H1 (cell line): ENCODE measurements at regions not wholly inside any gene's neighbourhood (a gene's known extent, or its start where the extent isn't known, plus 50 kb on each side); places are given as distances from the start of the nearest gene placed in this dataset.

Source experiments
- CTCF ChIA-PET: fragments of 300-600 bp; sonication (Branson Sonifier 250); formaldehyde crosslinking; loops from one replicate; lab custom pipeline; 2021; ENCODE audit not compliant: partially characterized antibody; lab: Charles Lee
- POLR2A ChIA-PET: fragments of 300-600 bp; sonication (Branson Sonifier 250); formaldehyde crosslinking; loops from one replicate; lab custom pipeline; 2021; ENCODE audit warnings: inconsistent platforms; ENCODE audit not compliant: partially characterized antibody; lab: Charles Lee
- DNase-seq, 2 experiments: peaks; one replicate each; pipeline versions ENCODE4 v3.0.0 to v3.0.0-alpha.2; 2010 to 2022; ENCODE audit warnings: low spot score in 2 of 2, low read depth in 1 of 2, mixed read lengths in 1 of 2
- FAIRE-seq: peaks from 2 replicates; lab custom pipeline; 2011; peaks lifted over from hg19 to GRCh38; lab: Jason Lieb, UNC
- H2AFZ ChIP-seq: 2 replicates; pipeline ENCODE4 v1.8.1; 2012; ENCODE audit warnings: low read length, inconsistent platforms
- H2AK5ac ChIP-seq: 2 replicates; pipeline ENCODE4 v1.6.1; 2013; ENCODE audit warnings: low read depth, low read length
- H2BK120ac ChIP-seq: replicated peaks from 2 replicates; pipeline ENCODE3; 2013; ENCODE audit warnings: low read depth, low read length, inconsistent platforms
- H2BK12ac ChIP-seq: 2 replicates; pipeline ENCODE4 v1.6.1; 2013; ENCODE audit warnings: low read depth, low read length
- H2BK15ac ChIP-seq: 2 replicates; pipeline ENCODE4 v1.6.1; 2013; ENCODE audit warnings: low read length
- H2BK20ac ChIP-seq: 2 replicates; pipeline ENCODE4 v1.6.1; 2013; ENCODE audit warnings: low read length
- H2BK5ac ChIP-seq: 2 replicates; pipeline ENCODE4 v1.6.1; 2013; ENCODE audit warnings: low read depth, low read length
- H3K14ac ChIP-seq: 2 replicates; pipeline ENCODE4 v1.6.1; 2013; ENCODE audit warnings: inconsistent platforms; ENCODE audit not compliant: insufficient read length
- H3K18ac ChIP-seq: 2 replicates; pipeline ENCODE4 v1.6.1; 2013; ENCODE audit warnings: low read length; ENCODE audit errors: extremely low read depth
- H3K23ac ChIP-seq: 2 replicates; pipeline ENCODE4 v1.6.1; 2013; ENCODE audit warnings: inconsistent platforms; ENCODE audit not compliant: insufficient read length
- H3K23me2 ChIP-seq: 2 replicates; pipeline ENCODE4 v1.6.1; 2013; ENCODE audit warnings: low read depth, low read length
- H3K27ac ChIP-seq: 2 replicates; pipeline ENCODE4 v1.6.1; 2011; ENCODE audit warnings: low read depth, low read length, inconsistent platforms
- H3K27me3 ChIP-seq, 4 experiments: replicated peaks in 1 of 4; 1 replicate in 1 of 4; 2 replicates in 3 of 4; pipeline versions ENCODE4 v1.6.1 to v1.8.1; 2011 to 2013; ENCODE audit warnings: low read length in 3 of 4, mild to moderate bottlenecking in 3 of 4, inconsistent platforms in 2 of 4, mixed read lengths in 2 of 4, moderate library complexity in 1 of 4; ENCODE audit not compliant: control insufficient read depth in 3 of 4, insufficient read depth in 3 of 4; ENCODE audit errors: extremely low read depth in 1 of 4
- H3K36me3 ChIP-seq, 4 experiments: 2 replicates each; pipeline versions ENCODE4 v1.6.1 to v1.8.1; 2011 to 2013; ENCODE audit warnings: mild to moderate bottlenecking in 4 of 4, low read length in 3 of 4, moderate library complexity in 2 of 4, control low read depth in 1 of 4, inconsistent platforms in 1 of 4; ENCODE audit not compliant: insufficient read depth in 4 of 4, control insufficient read depth in 2 of 4
- H3K4ac ChIP-seq: replicated peaks from 2 replicates; pipeline ENCODE3; 2013; ENCODE audit warnings: low read length, low read depth, mixed read lengths, inconsistent platforms; ENCODE audit not compliant: insufficient read length
- H3K4me1 ChIP-seq, 4 experiments: replicated peaks in 1 of 4; 1 replicate in 1 of 4; 2 replicates in 3 of 4; pipeline versions ENCODE4 v1.6.1 to v1.8.1; 2011 to 2013; ENCODE audit warnings: low read length in 3 of 4, inconsistent platforms in 2 of 4, mixed read lengths in 1 of 4; ENCODE audit not compliant: insufficient read depth in 4 of 4, control insufficient read depth in 3 of 4
- H3K4me2 ChIP-seq, 2 experiments: 2 replicates each; pipeline versions ENCODE4 v1.6.1 to v1.8.1; 2011 to 2013; ENCODE audit warnings: low read depth in 2 of 2, low read length in 2 of 2, control low read depth in 1 of 2, inconsistent platforms in 1 of 2, mild to moderate bottlenecking in 1 of 2; ENCODE audit not compliant: insufficient read depth in 1 of 2
- H3K4me3 ChIP-seq, 4 experiments: fragments of 200-600, 300-600 bp in 1 of 4; sonication (generic), shearing (Covaris generic), sonication (Bioruptor Twin) in 1 of 4; 2 replicates each; pipeline versions ENCODE4 v1.5.1 to v1.8.1; 2011 to 2016; ENCODE audit warnings: low read length in 4 of 4, low read depth in 3 of 4, control low read depth in 2 of 4, inconsistent platforms in 2 of 4, mild to moderate bottlenecking in 2 of 4, mixed read lengths in 1 of 4, moderate library complexity in 1 of 4; ENCODE audit not compliant: insufficient read depth in 2 of 4; ENCODE audit errors: extremely low read depth in 1 of 4
- H3K56ac ChIP-seq: replicated peaks from 2 replicates; pipeline ENCODE3; 2013; ENCODE audit warnings: low read depth, mild to moderate bottlenecking, mixed read lengths, low read length, inconsistent platforms; ENCODE audit not compliant: insufficient read length
- H3K79me1 ChIP-seq: 2 replicates; pipeline ENCODE4 v1.6.1; 2013; ENCODE audit warnings: low read depth, low read length, control low read depth
- H3K79me2 ChIP-seq, 2 experiments: 2 replicates each; pipeline versions ENCODE4 v1.6.1 to v1.8.1; 2012 to 2013; ENCODE audit warnings: low read length in 2 of 2, mild to moderate bottlenecking in 2 of 2, inconsistent platforms in 1 of 2; ENCODE audit not compliant: insufficient read depth in 2 of 2, control insufficient read depth in 1 of 2
- H3K9ac ChIP-seq, 4 experiments: replicated peaks in 1 of 4; 1 replicate in 1 of 4; 2 replicates in 3 of 4; pipeline versions ENCODE4 v1.6.1 to v1.8.1; 2011 to 2013; ENCODE audit warnings: low read depth in 3 of 4, low read length in 3 of 4, control low read depth in 2 of 4, mild to moderate bottlenecking in 2 of 4, moderate library complexity in 2 of 4, inconsistent platforms in 1 of 4; ENCODE audit errors: extremely low read depth in 1 of 4
- H3K9me3 ChIP-seq, 2 experiments: 2 replicates each; pipeline versions ENCODE4 v1.6.1 to v1.8.1; 2012 to 2013; ENCODE audit warnings: mild to moderate bottlenecking in 2 of 2, moderate library complexity in 2 of 2, control low read depth in 1 of 2, inconsistent platforms in 1 of 2, low read depth in 1 of 2, low read length in 1 of 2, mixed read lengths in 1 of 2; ENCODE audit not compliant: insufficient read depth in 2 of 2
- H4K20me1 ChIP-seq, 2 experiments: replicated peaks in 1 of 2; 2 replicates each; pipeline versions ENCODE3 to v1.8.1; 2011 to 2013; ENCODE audit warnings: inconsistent platforms in 2 of 2, low read length in 2 of 2, mild to moderate bottlenecking in 1 of 2; ENCODE audit not compliant: insufficient read depth in 2 of 2, control insufficient read depth in 1 of 2
- H4K5ac ChIP-seq: 2 replicates; pipeline ENCODE4 v1.6.1; 2013; ENCODE audit warnings: low read length, low read depth, mixed read lengths, inconsistent platforms; ENCODE audit not compliant: insufficient read length
- H4K8ac ChIP-seq: 2 replicates; pipeline ENCODE4 v1.8.0; 2013; ENCODE audit warnings: mild to moderate bottlenecking, moderate library complexity, low read length, inconsistent platforms; ENCODE audit not compliant: insufficient read depth; ENCODE audit errors: extremely low read depth
- H4K91ac ChIP-seq: replicated peaks from 2 replicates; pipeline ENCODE3; 2013; ENCODE audit warnings: low read length, mixed read lengths, inconsistent platforms; ENCODE audit not compliant: insufficient read length
- CBX5 ChIP-seq: fragments of 300-800, 300-1000 bp; sonication (generic); IDR thresholded peaks from 2 replicates; pipeline ENCODE4 v1.7.1; 2016; ENCODE audit warnings: antibody characterized with exemption, low read length, low read depth
- EP300 ChIP-seq, 2 experiments: IDR thresholded peaks; 1 replicate in 1 of 2; 2 replicates in 1 of 2; pipeline ENCODE4 v1.6.1; 2011 to 2012; ENCODE audit warnings: low read depth in 2 of 2, low read length in 2 of 2, mild to moderate bottlenecking in 2 of 2, borderline replicate concordance in 1 of 2, inconsistent platforms in 1 of 2, moderate library complexity in 1 of 2
- KDM1A ChIP-seq: fragments of 200-600, 300-600 bp; sonication (generic); IDR thresholded peaks from 2 replicates; pipeline ENCODE4 v1.7.1; 2016; ENCODE audit warnings: mild to moderate bottlenecking, low read length, borderline replicate concordance
- NANOG ChIP-seq: IDR thresholded peaks from 2 replicates; pipeline ENCODE4 v1.6.1; 2011; ENCODE audit warnings: low read length, low read depth, mild to moderate bottlenecking, inconsistent platforms; ENCODE audit not compliant: insufficient read depth, poor library complexity, severe bottlenecking
- NRF1 ChIP-seq: IDR thresholded peaks from 2 replicates; pipeline ENCODE4 v1.6.1; 2011; ENCODE audit warnings: mild to moderate bottlenecking, low read depth, low read length, improper control_type of control experiment
- WGBS, 2 experiments: shearing (Covaris generic) in 1 of 2; methylation state at CpG; one replicate each; pipeline versions ENCODE4 v1.1.6 to v1.1.7; 2013 to 2015; ENCODE audit warnings: low lambda C conversion rate in 2 of 2, mixed read lengths in 2 of 2, inconsistent platforms in 1 of 2, low coverage in 1 of 2, missing lambda C conversion rate in 1 of 2; ENCODE audit not compliant: insufficient replicate concordance in 2 of 2, insufficient coverage in 1 of 2, insufficient read length in 1 of 2; ENCODE audit errors: extremely low coverage in 1 of 2, missing lambda C conversion rate in 1 of 2; 5-methylcytosine and 5-hydroxymethylcytosine counted together
- TF ChIP-seq, protein P1 (sequence below): IDR thresholded peaks from 2 replicates; pipeline ENCODE4 v1.6.1; 2012; ENCODE audit warnings: low read length, inconsistent platforms
- TF ChIP-seq, protein P2 (sequence below), 3 experiments: IDR thresholded peaks; 1 replicate in 2 of 3; 2 replicates in 1 of 3; pipeline versions ENCODE4 v1.5.1 to v1.6.1; 2011; ENCODE audit warnings: low read length in 3 of 3, mild to moderate bottlenecking in 3 of 3, inconsistent platforms in 2 of 3, low read depth in 1 of 3, moderate library complexity in 1 of 3; ENCODE audit not compliant: insufficient read depth in 1 of 3; ENCODE audit errors: control extremely low read depth in 1 of 3

DNA sequence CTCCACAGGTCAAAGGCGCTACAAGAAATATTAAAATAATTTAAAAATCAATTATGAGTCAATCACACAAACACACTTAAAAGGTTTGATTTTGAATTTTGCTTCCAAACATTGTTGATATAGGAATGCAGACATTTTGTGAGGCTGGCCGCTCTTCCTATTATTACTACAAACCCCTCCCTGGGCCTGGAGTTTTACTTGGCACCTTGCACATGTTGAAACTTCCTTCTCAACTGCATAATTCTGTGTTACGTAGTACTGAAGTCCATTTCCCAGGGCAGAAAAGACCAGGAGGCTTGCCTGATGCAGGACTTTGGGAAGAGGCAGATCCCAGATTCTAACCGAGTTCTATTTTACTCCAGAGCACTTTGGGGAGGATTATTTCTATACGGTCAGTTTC is 71.5 kb downstream of the CYTL1 start:
- FAIRE-seq (no peak), DNase-seq (no peak)
- Histone ChIP-seq H3K4me3 (no peak overlapping the region), H3K4me1 (no peaks in the 10 kb centered on the region), H3K4me2 (no peak overlapping the region), H4K91ac (no peak overlapping the region), H2BK120ac (no peak overlapping the region), H3K36me3 (no peaks in the 10 kb centered on the region), H2BK12ac (no peak overlapping the region), H2BK5ac (no peak overlapping the region), H3K14ac (no peak overlapping the region), H3K9ac (no peak overlapping the region), H3K79me2 (no peaks in the 10 kb centered on the region), H4K8ac (no peak overlapping the region), H2AFZ (no peak overlapping the region), H3K23ac (no peak overlapping the region), H4K20me1 (no peaks in the 10 kb centered on the region), H2AK5ac (no peak overlapping the region), H3K27ac (no peak overlapping the region), H3K18ac (no peak overlapping the region), H3K4ac (no peak overlapping the region), H3K56ac (no peak overlapping the region), H2BK15ac (no peak overlapping the region), H3K27me3 (no peaks in the 10 kb centered on the region; a peak in 1 of 7 replicates), H2BK20ac (no peak overlapping the region), H4K5ac (no peak overlapping the region), H3K9me3 (no peaks in the 10 kb centered on the region; a peak in 1 of 4 replicates), H3K23me2 (no peaks in the 10 kb centered on the region), H3K79me1 (no peaks in the 10 kb centered on the region)
- POLR2A ChIA-PET: no interaction called here
- CTCF ChIA-PET: no interaction called here
- TF ChIP-seq EP300 (IDR thresholded peaks at IDR 0.05; ENCODE audit: borderline replicate concordance in 1 of 2, low read depth in 2 of 2, low read length in 2 of 2): no peak
- no peak for TF ChIP-seq CBX5
- no peak for TF ChIP-seq NANOG
- TF ChIP-seq NRF1: no peak
- TF ChIP-seq, protein P1, sequence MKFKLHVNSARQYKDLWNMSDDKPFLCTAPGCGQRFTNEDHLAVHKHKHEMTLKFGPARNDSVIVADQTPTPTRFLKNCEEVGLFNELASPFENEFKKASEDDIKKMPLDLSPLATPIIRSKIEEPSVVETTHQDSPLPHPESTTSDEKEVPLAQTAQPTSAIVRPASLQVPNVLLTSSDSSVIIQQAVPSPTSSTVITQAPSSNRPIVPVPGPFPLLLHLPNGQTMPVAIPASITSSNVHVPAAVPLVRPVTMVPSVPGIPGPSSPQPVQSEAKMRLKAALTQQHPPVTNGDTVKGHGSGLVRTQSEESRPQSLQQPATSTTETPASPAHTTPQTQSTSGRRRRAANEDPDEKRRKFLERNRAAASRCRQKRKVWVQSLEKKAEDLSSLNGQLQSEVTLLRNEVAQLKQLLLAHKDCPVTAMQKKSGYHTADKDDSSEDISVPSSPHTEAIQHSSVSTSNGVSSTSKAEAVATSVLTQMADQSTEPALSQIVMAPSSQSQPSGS: no peak
- no peak for TF ChIP-seq KDM1A
- TF ChIP-seq, protein P2, sequence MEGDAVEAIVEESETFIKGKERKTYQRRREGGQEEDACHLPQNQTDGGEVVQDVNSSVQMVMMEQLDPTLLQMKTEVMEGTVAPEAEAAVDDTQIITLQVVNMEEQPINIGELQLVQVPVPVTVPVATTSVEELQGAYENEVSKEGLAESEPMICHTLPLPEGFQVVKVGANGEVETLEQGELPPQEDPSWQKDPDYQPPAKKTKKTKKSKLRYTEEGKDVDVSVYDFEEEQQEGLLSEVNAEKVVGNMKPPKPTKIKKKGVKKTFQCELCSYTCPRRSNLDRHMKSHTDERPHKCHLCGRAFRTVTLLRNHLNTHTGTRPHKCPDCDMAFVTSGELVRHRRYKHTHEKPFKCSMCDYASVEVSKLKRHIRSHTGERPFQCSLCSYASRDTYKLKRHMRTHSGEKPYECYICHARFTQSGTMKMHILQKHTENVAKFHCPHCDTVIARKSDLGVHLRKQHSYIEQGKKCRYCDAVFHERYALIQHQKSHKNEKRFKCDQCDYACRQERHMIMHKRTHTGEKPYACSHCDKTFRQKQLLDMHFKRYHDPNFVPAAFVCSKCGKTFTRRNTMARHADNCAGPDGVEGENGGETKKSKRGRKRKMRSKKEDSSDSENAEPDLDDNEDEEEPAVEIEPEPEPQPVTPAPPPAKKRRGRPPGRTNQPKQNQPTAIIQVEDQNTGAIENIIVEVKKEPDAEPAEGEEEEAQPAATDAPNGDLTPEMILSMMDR (IDR thresholded peaks at IDR 0.05; ENCODE audit: control extremely low read depth in 1 of 3, insufficient read depth in 1 of 3, low read depth in 1 of 3, low read length in 3 of 3): no peak
- WGBS, 2 experiments: 90% methylated on average over 5 of the region's 5 CpGs; no CpG with 5 or more reads in 1 of the 2 experiments
